A673 (cell line): ENCODE measurements at regions not wholly inside any gene's neighbourhood (a gene's known extent, or its start where the extent isn't known, plus 50 kb on each side); places are given as distances from the start of the nearest gene placed in this dataset.

Source experiments
- BruUV-seq: library from RNA; stranded (reverse); fragments of 400-500 nt; replicated peaks from 2 replicates; lab custom pipeline; 2021; lab: Mats Ljungman, UMichigan
- CTCF ChIA-PET: fragments of 300-600 bp; sonication (Branson Sonifier 250); formaldehyde crosslinking; loops from one replicate; lab custom pipeline; 2022; ENCODE audit warnings: antibody characterized with exemption; lab: Charles Lee
- POLR2A ChIA-PET: fragments of 300-600 bp; sonication (Branson Sonifier 250); formaldehyde crosslinking; loops from one replicate; lab custom pipeline; 2022; ENCODE audit warnings: antibody characterized with exemption; ENCODE audit not compliant: low non-redundant PET; lab: Charles Lee
- DNase-seq: peaks from one replicate; pipeline ENCODE4 v3.0.0-alpha.2; 2015; ENCODE audit warnings: low spot score
- H3K27ac ChIP-seq: fragments of 200-600 bp; sonication (generic); 2 replicates; pipeline ENCODE4 v1.5.1; 2016; ENCODE audit warnings: mixed run types, low read depth, mild to moderate bottlenecking, mixed read lengths, antibody characterized with exemption, low read length; ENCODE audit not compliant: poor library complexity, severe bottlenecking
- H3K27me3 ChIP-seq: fragments of 200-600 bp; sonication (generic); replicated peaks from 2 replicates; pipeline ENCODE4 v1.6.1; 2017; ENCODE audit warnings: mixed run types, low read depth, mild to moderate bottlenecking, mixed read lengths, antibody characterized with exemption, low read length; ENCODE audit not compliant: insufficient read depth, poor library complexity
- H3K36me3 ChIP-seq: fragments of 200-600 bp; sonication (generic); 2 replicates; pipeline ENCODE4 v1.6.1; 2016; ENCODE audit warnings: mixed run types, mild to moderate bottlenecking, mixed read lengths, antibody characterized with exemption, low read length; ENCODE audit not compliant: insufficient read depth, poor library complexity, severe bottlenecking
- H3K4me1 ChIP-seq: fragments of 200-600 bp; sonication (generic); 2 replicates; pipeline ENCODE4 v1.6.1; 2017; ENCODE audit warnings: mixed run types, mild to moderate bottlenecking, mixed read lengths, antibody characterized with exemption, low read length; ENCODE audit not compliant: insufficient read depth, poor library complexity, severe bottlenecking
- H3K4me3 ChIP-seq: fragments of 200-600 bp; sonication (generic); 2 replicates; pipeline ENCODE4 v1.5.1; 2016; ENCODE audit warnings: low read depth, mixed run types, mild to moderate bottlenecking, mixed read lengths, low read length; ENCODE audit not compliant: poor library complexity, severe bottlenecking
- H3K9me3 ChIP-seq: fragments of 200-600 bp; sonication (generic); 2 replicates; pipeline ENCODE4 v1.6.1; 2016; ENCODE audit warnings: mixed run types, low read depth, mild to moderate bottlenecking, mixed read lengths, antibody characterized with exemption, low read length; ENCODE audit not compliant: poor library complexity, severe bottlenecking
- CTCF ChIP-seq: fragments of 300-800, 200-600 bp; sonication (generic); conservative IDR thresholded peaks from 2 replicates; pipeline ENCODE4 v1.5.1; 2017; ENCODE audit warnings: low read depth, mild to moderate bottlenecking, antibody characterized with exemption, low read length, moderate library complexity, mixed read lengths
- EZH2 ChIP-seq: fragments of 200-600 bp; sonication (generic); IDR thresholded peaks from 2 replicates; pipeline ENCODE4 v1.6.1; 2017; ENCODE audit warnings: borderline replicate concordance, low read depth, mild to moderate bottlenecking, mixed read lengths, antibody characterized with exemption, low read length; ENCODE audit not compliant: poor library complexity, severe bottlenecking
- intact Hi-C: fragments of 100-400 bp; cut with micrococcal nuclease; formaldehyde crosslinking; loops from one replicate; pipeline ENCODE4 v1.10.0; 2022; ENCODE audit not compliant: unreplicated experiment

- TF ChIP-seq CTCF (no peak), EZH2 (no peak)
- ChIA-PET CTCF (no interaction called here), POLR2A (no interaction called here)
- Histone ChIP-seq H3K4me1 (no peaks in the 10 kb centered on the region), H3K27me3 (no peaks in the 10 kb centered on the region), H3K9me3 (peaks cover 9% of the 10 kb centered on the region), H3K4me3 (no peak overlapping the region), H3K36me3 (no peaks in the 10 kb centered on the region), H3K27ac (no peak overlapping the region)
- intact Hi-C loops = no loop called here
- no TSS peak for BruUV-seq
- no peak for DNase-seq
Measured at GRCh38 chr11:45042560-45042959, 91.9 kb upstream of the TP53I11 start.

GRCh38 chr11:45043755-45044475 lies 93.2 kb upstream of the TP53I11 start:
- no peaks in the 10 kb centered on the region for H3K4me1 ChIP-seq
- no peak overlapping the region for H3K4me3 ChIP-seq
- H3K27me3 ChIP-seq = no peaks in the 10 kb centered on the region
- ChIA-PET POLR2A (no interaction called here), CTCF (no interaction called here)
- peaks cover 2% of the 10 kb centered on the region for H3K9me3 ChIP-seq
- no peak for DNase-seq
- no peak overlapping the region for H3K27ac ChIP-seq
- no peaks in the 10 kb centered on the region for H3K36me3 ChIP-seq
- BruUV-seq = no TSS peak
- no peak for TF ChIP-seq EZH2
- no peak for TF ChIP-seq CTCF
- intact Hi-C loops = no loop called here

- Histone ChIP-seq H3K27me3 (no peaks in the 10 kb centered on the region), H3K9me3 (no peaks in the 10 kb centered on the region), H3K4me3 (no peak overlapping the region), H3K4me1 (no peaks in the 10 kb centered on the region), H3K27ac (no peak overlapping the region), H3K36me3 (no peaks in the 10 kb centered on the region)
- POLR2A ChIA-PET = no interaction called here
- no peak for TF ChIP-seq EZH2
- no peak for TF ChIP-seq CTCF
- peak; percentile 65 for DNase-seq
- intact Hi-C loops = no loop called here
- CTCF ChIA-PET = no interaction called here
- BruUV-seq = no TSS peak
Measured at GRCh38 chr11:45045683-45046471, 95.2 kb upstream of the TP53I11 start.
